GM12891 (cell line): ENCODE measurements at regions not wholly inside any gene's neighbourhood (a gene's known extent, or its start where the extent isn't known, plus 50 kb on each side); places are given as distances from the start of the nearest gene placed in this dataset.

Experiments used
- PAX5 ChIP-seq: IDR thresholded peaks from 2 replicates; pipeline ENCODE4 v1.6.1; 2011; ENCODE audit warnings: low read length, moderate library complexity, mild to moderate bottlenecking; ENCODE audit not compliant: insufficient read depth, severe bottlenecking
- POLR2A ChIP-seq: IDR thresholded peaks from 2 replicates; pipeline ENCODE4 v1.6.1; 2011; ENCODE audit warnings: low read depth, low read length, control low read depth
- POLR2AphosphoS5 ChIP-seq: IDR thresholded peaks from 2 replicates; pipeline ENCODE4 v1.6.1; 2011; ENCODE audit warnings: low read depth, low read length, control low read depth
- POU2F2 ChIP-seq: IDR thresholded peaks from 2 replicates; pipeline ENCODE4 v1.6.1; 2011; ENCODE audit warnings: low read depth, mild to moderate bottlenecking, control low read depth, low read length, moderate library complexity
- SPI1 ChIP-seq: IDR thresholded peaks from 2 replicates; pipeline ENCODE4 v1.6.1; 2011; ENCODE audit warnings: low read depth, low read length, control low read depth
- TAF1 ChIP-seq: IDR thresholded peaks from 2 replicates; pipeline ENCODE4 v1.6.1; 2011; ENCODE audit warnings: low read depth, low read length, control low read depth

DNA sequence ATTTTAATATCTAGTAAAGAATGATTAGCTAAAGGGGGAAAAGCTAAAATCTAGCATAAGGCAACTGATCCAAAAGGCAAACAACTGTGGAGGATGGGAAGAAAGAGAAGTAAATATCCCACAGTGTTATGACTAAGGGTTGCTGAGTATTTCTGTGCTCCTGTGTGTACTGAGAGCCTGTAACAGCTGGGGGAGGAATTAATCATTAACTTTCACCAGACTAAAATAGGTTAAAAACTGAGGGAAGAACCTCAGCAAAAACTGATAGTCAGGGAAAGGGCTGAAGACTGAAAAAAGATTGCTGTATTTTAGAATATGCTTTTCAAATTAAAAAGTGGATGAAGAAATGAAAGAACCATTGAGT is 365.9 kb downstream of the CXXC4 start:
- TF ChIP-seq POLR2A (no peak), POLR2AphosphoS5 (no peak), PAX5 (no peak), TAF1 (no peak), SPI1 (no peak), POU2F2 (no peak)
